Neutrophil (primary cell): ENCODE measurements at regions not wholly inside any gene's neighbourhood (a gene's known extent, or its start where the extent isn't known, plus 50 kb on each side); places are given as distances from the start of the nearest gene placed in this dataset.

Experiments
- H3K27ac ChIP-seq: fragments of 200-600 bp; sonication (generic); 2 replicates; pipeline ENCODE4 v1.5.1; 2016; ENCODE audit warnings: mild to moderate bottlenecking, moderate library complexity
- H3K27me3 ChIP-seq: fragments of 200-600 bp; sonication (generic); 2 replicates; pipeline ENCODE4 v1.6.0; 2016; ENCODE audit warnings: mild to moderate bottlenecking
- H3K36me3 ChIP-seq: fragments of 200-600 bp; sonication (generic); 2 replicates; pipeline ENCODE4 v1.5.1; 2017
- H3K4me1 ChIP-seq, 2 experiments: fragments of 200-600 bp in 1 of 2; sonication (generic) in 1 of 2; 1 replicate in 1 of 2; 2 replicates in 1 of 2; pipeline versions ENCODE4 v1.5.1 to v1.6.1; 2013 to 2016; ENCODE audit warnings: low read depth in 1 of 2, low read length in 1 of 2, mild to moderate bottlenecking in 1 of 2, moderate library complexity in 1 of 2; ENCODE audit not compliant: control insufficient read depth in 1 of 2, insufficient read depth in 1 of 2
- H3K4me3 ChIP-seq, 2 experiments: fragments of 200-600 bp in 1 of 2; sonication (generic) in 1 of 2; 1 replicate in 1 of 2; 2 replicates in 1 of 2; pipeline ENCODE4 v1.5.1; 2013 to 2016; ENCODE audit warnings: low read depth in 1 of 2, low read length in 1 of 2, mild to moderate bottlenecking in 1 of 2, moderate library complexity in 1 of 2
- H3K9me3 ChIP-seq: fragments of 200-600 bp; sonication (generic); 2 replicates; pipeline ENCODE4 v1.5.1; 2016
- CTCF ChIP-seq: fragments of 200-600 bp; sonication (generic); IDR thresholded peaks from 2 replicates; pipeline ENCODE4 v1.5.1; 2016; ENCODE audit warnings: antibody characterized with exemption

DNA sequence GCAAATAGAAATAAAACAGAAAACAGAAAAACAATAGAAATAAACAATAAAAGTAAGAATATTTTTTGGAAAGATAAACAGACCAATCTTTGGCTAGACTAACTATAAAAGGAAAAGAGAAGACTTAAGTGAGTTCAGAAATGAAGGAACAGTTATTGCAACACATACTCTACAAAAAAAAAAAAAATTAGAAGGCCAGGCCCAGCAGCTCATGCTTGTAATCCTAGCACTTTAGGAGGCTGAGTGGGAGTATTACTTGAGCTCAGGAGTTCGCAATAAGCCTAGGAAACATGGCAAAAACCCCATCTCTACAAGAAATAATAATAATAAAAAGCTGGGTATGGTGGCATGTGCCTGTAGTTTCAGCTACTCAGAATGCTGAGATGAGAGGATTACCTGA, 336.7 kb downstream of the DTHD1 start:
- no peak for TF ChIP-seq CTCF
- Histone ChIP-seq H3K4me1 (no peaks in the 10 kb centered on the region), H3K36me3 (no peaks in the 10 kb centered on the region), H3K27me3 (no peaks in the 10 kb centered on the region), H3K4me3 (no peak overlapping the region), H3K27ac (no peak overlapping the region), H3K9me3 (no peaks in the 10 kb centered on the region)

GRCh38 chr4:36624030-36624429, 342.6 kb downstream of the DTHD1 start:
- Histone ChIP-seq H3K4me1 (no peaks in the 10 kb centered on the region), H3K27ac (no peak overlapping the region), H3K36me3 (no peaks in the 10 kb centered on the region), H3K27me3 (no peaks in the 10 kb centered on the region), H3K4me3 (no peak overlapping the region), H3K9me3 (no peaks in the 10 kb centered on the region)
- no peak for TF ChIP-seq CTCF

- H3K36me3 ChIP-seq, result no peaks in the 10 kb centered on the region
- no peak overlapping the region for H3K27ac ChIP-seq
- no peak for TF ChIP-seq CTCF
- H3K9me3 ChIP-seq, result no peaks in the 10 kb centered on the region
- H3K4me3 ChIP-seq, result no peak overlapping the region
- H3K27me3 ChIP-seq, result no peaks in the 10 kb centered on the region
- H3K4me1 ChIP-seq, result no peaks in the 10 kb centered on the region
Measured at GRCh38 chr4:36638273-36638811, 356.9 kb downstream of the DTHD1 start.

DNA sequence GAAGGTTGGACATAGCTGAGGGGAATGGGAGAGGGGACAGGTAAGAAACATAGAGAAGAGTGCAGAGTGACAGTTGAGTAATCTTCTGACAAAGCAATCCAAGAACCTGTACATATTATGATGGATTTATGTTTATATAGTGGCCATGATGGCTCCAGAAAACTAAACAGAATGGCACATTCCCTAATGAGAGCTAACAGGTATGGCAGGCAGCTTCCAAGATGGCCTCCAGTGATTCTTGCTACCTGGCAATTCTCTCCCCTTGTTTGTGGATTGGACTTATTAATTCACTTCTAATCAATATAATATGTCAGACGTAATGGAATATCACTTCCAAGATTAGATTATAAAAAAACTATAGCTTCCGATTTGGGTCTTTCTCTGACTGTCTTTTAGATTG, 359.5 kb downstream of the DTHD1 start:
- no peak for TF ChIP-seq CTCF
- Histone ChIP-seq H3K9me3 (no peaks in the 10 kb centered on the region), H3K4me1 (no peaks in the 10 kb centered on the region), H3K36me3 (no peaks in the 10 kb centered on the region), H3K27ac (no peak overlapping the region), H3K4me3 (no peak overlapping the region), H3K27me3 (no peaks in the 10 kb centered on the region)

DNA sequence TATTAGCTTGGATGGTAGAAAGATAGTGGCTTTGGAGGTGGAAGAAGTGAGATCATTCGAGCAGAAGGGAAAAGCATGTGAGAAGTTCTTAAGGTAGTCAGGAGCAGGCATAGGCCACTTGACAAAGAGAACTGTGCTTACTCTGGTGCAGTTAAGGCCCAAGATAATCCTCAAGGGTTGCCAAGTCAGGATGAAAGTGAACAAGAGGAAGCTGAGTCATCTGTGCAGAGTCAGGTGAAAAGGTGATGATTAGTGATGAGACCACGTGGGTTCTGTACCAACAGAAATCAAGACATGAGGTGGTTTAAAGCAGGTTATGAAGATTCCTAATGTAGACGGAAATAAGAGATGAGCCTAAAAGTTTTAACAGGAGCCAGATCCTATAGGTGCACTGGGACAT, 369.8 kb downstream of the DTHD1 start:
- H3K36me3 ChIP-seq, result no peaks in the 10 kb centered on the region
- H3K4me1 ChIP-seq, result no peaks in the 10 kb centered on the region
- H3K9me3 ChIP-seq, result no peaks in the 10 kb centered on the region
- no peak overlapping the region for H3K4me3 ChIP-seq
- TF ChIP-seq CTCF, result no peak
- no peak overlapping the region for H3K27ac ChIP-seq
- no peaks in the 10 kb centered on the region for H3K27me3 ChIP-seq

- no peak for TF ChIP-seq CTCF
- Histone ChIP-seq H3K4me1 (no peaks in the 10 kb centered on the region), H3K9me3 (no peaks in the 10 kb centered on the region), H3K27me3 (no peaks in the 10 kb centered on the region), H3K27ac (no peak overlapping the region), H3K36me3 (no peaks in the 10 kb centered on the region), H3K4me3 (no peak overlapping the region)
Measured at GRCh38 chr4:36652857-36653256, 371.4 kb downstream of the DTHD1 start.
